ENCODE measurements at regions not wholly inside any gene's neighbourhood (a gene's known extent, or its start where the extent isn't known, plus 50 kb on each side); places are given as distances from the start of the nearest gene placed in this dataset.
"Not testable (repeated sequence)": the region's sequence is repeated elsewhere in the genome, so short reads cannot be mapped to it uniquely, and the experiment has no call there.

- TF ChIP-seq CTCF (conservative IDR thresholded peaks at IDR 0.05; ENCODE audit: low read depth, low read length) = no peak
- Histone ChIP-seq H3K36me3 (ENCODE audit: insufficient read depth) (no peaks in the 10 kb centered on the region), H3K4me1 (ENCODE audit: low read depth, poor library complexity, severe bottlenecking) (no peaks in the 10 kb centered on the region), H3K79me2 (ENCODE audit: insufficient read depth, low read depth) (no peaks in the 10 kb centered on the region), H3K4me3 (IDR thresholded peaks at IDR 0.05; ENCODE audit: insufficient read depth, low read depth, low read length) (no peak overlapping the region), H3K4me2 (no peak overlapping the region), H3K27ac (no peak overlapping the region), H2AFZ (ENCODE audit: low read depth) (no peak overlapping the region), H4K20me1 (ENCODE audit: insufficient read depth) (no peaks in the 10 kb centered on the region), H3K27me3 (ENCODE audit: insufficient read depth, low read depth) (no peaks in the 10 kb centered on the region), H3K9ac (no peak overlapping the region)
These were observed 57.8 kb upstream of the TNKS2 start for GRCh38 chr10:91740353-91740924.

GRCh38 chr10:91732265-91732664, 66.0 kb upstream of the TNKS2 start:
- H3K4me2 ChIP-seq; H3K27ac ChIP-seq; H3K9ac ChIP-seq; H3K36me3 ChIP-seq (ENCODE audit: insufficient read depth); H4K20me1 ChIP-seq (ENCODE audit: insufficient read depth); H3K27me3 ChIP-seq (ENCODE audit: insufficient read depth, low read depth); H3K79me2 ChIP-seq (ENCODE audit: insufficient read depth, low read depth); H2AFZ ChIP-seq (ENCODE audit: low read depth); H3K4me3 ChIP-seq (IDR thresholded peaks at IDR 0.05; ENCODE audit: insufficient read depth, low read depth, low read length); H3K4me1 ChIP-seq (ENCODE audit: low read depth, poor library complexity, severe bottlenecking): not testable (repeated sequence)

GRCh38 chr10:91729339-91729738, 68.9 kb upstream of the TNKS2 start:
- H3K36me3 ChIP-seq (ENCODE audit: insufficient read depth); H3K79me2 ChIP-seq (ENCODE audit: insufficient read depth, low read depth); H4K20me1 ChIP-seq (ENCODE audit: insufficient read depth); H3K27me3 ChIP-seq (ENCODE audit: insufficient read depth, low read depth); H3K9ac ChIP-seq; H3K4me1 ChIP-seq (ENCODE audit: low read depth, poor library complexity, severe bottlenecking); H3K27ac ChIP-seq; H2AFZ ChIP-seq (ENCODE audit: low read depth); H3K4me2 ChIP-seq; H3K4me3 ChIP-seq (IDR thresholded peaks at IDR 0.05; ENCODE audit: insufficient read depth, low read depth, low read length): not testable (repeated sequence)

- Histone ChIP-seq H3K36me3 (ENCODE audit: insufficient read depth) (no peaks in the 10 kb centered on the region), H4K20me1 (ENCODE audit: insufficient read depth) (no peaks in the 10 kb centered on the region), H3K4me3 (IDR thresholded peaks at IDR 0.05; ENCODE audit: insufficient read depth, low read depth, low read length) (no peak overlapping the region), H3K9ac (no peak overlapping the region), H3K79me2 (ENCODE audit: insufficient read depth, low read depth) (no peaks in the 10 kb centered on the region), H2AFZ (ENCODE audit: low read depth) (no peak overlapping the region), H3K27me3 (ENCODE audit: insufficient read depth, low read depth) (no peaks in the 10 kb centered on the region), H3K4me1 (ENCODE audit: low read depth, poor library complexity, severe bottlenecking) (no peaks in the 10 kb centered on the region), H3K27ac (no peak overlapping the region), H3K4me2 (no peak overlapping the region)
- TF ChIP-seq CTCF (conservative IDR thresholded peaks at IDR 0.05; ENCODE audit: low read depth, low read length) = no peak
These were observed 71.9 kb upstream of the TNKS2 start for GRCh38 chr10:91726355-91726754.

GRCh38 chr10:91724933-91725332, 73.3 kb upstream of the TNKS2 start:
- TF ChIP-seq CTCF (conservative IDR thresholded peaks at IDR 0.05; ENCODE audit: low read depth, low read length) = no peak
- H3K27ac ChIP-seq = no peak overlapping the region
- no peaks in the 10 kb centered on the region for H3K36me3 ChIP-seq (ENCODE audit: insufficient read depth)
- no peak overlapping the region for H3K4me2 ChIP-seq
- no peak overlapping the region for H3K9ac ChIP-seq
- no peak overlapping the region for H3K4me3 ChIP-seq (IDR thresholded peaks at IDR 0.05; ENCODE audit: insufficient read depth, low read depth, low read length)
- no peaks in the 10 kb centered on the region for H3K4me1 ChIP-seq (ENCODE audit: low read depth, poor library complexity, severe bottlenecking)
- no peaks in the 10 kb centered on the region for H4K20me1 ChIP-seq (ENCODE audit: insufficient read depth)
- H2AFZ ChIP-seq (ENCODE audit: low read depth) = no peak overlapping the region
- no peaks in the 10 kb centered on the region for H3K27me3 ChIP-seq (ENCODE audit: insufficient read depth, low read depth)
- no peaks in the 10 kb centered on the region for H3K79me2 ChIP-seq (ENCODE audit: insufficient read depth, low read depth)

All from KMS-11 (cell line).